Caco-2 (cell line): ENCODE measurements at regions not wholly inside any gene's neighbourhood (a gene's known extent, or its start where the extent isn't known, plus 50 kb on each side); places are given as distances from the start of the nearest gene placed in this dataset.

Experiments
- BruUV-seq: library from RNA; stranded (reverse); fragments of 400-500 nt; replicated peaks from 2 replicates; lab custom pipeline; 2021; lab: Mats Ljungman, UMichigan
- CTCF ChIA-PET: fragments of 300-600 bp; sonication (Branson Sonifier 250); formaldehyde crosslinking; loops from one replicate; lab custom pipeline; 2022; ENCODE audit warnings: antibody characterized with exemption; lab: Charles Lee
- POLR2A ChIA-PET: fragments of 300-600 bp; sonication (Branson Sonifier 250); formaldehyde crosslinking; loops from one replicate; lab custom pipeline; 2022; ENCODE audit warnings: antibody characterized with exemption; lab: Charles Lee
- DNase-seq, 2 experiments: peaks; one replicate each; pipeline versions ENCODE4 v3.0.0 to v3.0.0-alpha.2; 2020 to 2022
- H3K27me3 ChIP-seq: replicated peaks from 2 replicates; pipeline ENCODE4 v1.6.0; 2011; ENCODE audit warnings: low read length; ENCODE audit not compliant: control insufficient read depth, insufficient read depth
- H3K36me3 ChIP-seq: 2 replicates; pipeline ENCODE4 v1.5.1; 2011; ENCODE audit warnings: low read length; ENCODE audit not compliant: control insufficient read depth, insufficient read depth
- H3K4me1 ChIP-seq: fragments of 250-450 bp; sonication (Bioruptor Pico); 2 replicates; pipeline ENCODE4 v1.5.1; 2020; ENCODE audit warnings: mild to moderate bottlenecking
- H3K4me3 ChIP-seq: 2 replicates; pipeline ENCODE4 v1.5.1; 2011; ENCODE audit warnings: low read depth, mild to moderate bottlenecking, control low read depth, low read length
- H3K9me3 ChIP-seq: fragments of 250-450 bp; sonication (Bioruptor Pico); 2 replicates; pipeline ENCODE4 v1.5.1; 2020; ENCODE audit warnings: mild to moderate bottlenecking, moderate library complexity
- H3K27ac Mint-ChIP-seq: one replicate; pipeline ENCODE4 v1.8.0; 2022; ENCODE audit warnings: mixed read lengths; ENCODE audit not compliant: unreplicated experiment
- H3K27me3 Mint-ChIP-seq: one replicate; pipeline ENCODE4 v1.8.0; 2022; ENCODE audit warnings: mixed read lengths; ENCODE audit not compliant: insufficient read depth, unreplicated experiment
- H3K36me3 Mint-ChIP-seq: one replicate; pipeline ENCODE4 v1.8.0; 2022; ENCODE audit warnings: mild to moderate bottlenecking, mixed read lengths; ENCODE audit not compliant: insufficient read depth, unreplicated experiment
- H3K4me1 Mint-ChIP-seq: one replicate; pipeline ENCODE4 v1.8.0; 2022; ENCODE audit warnings: low read depth, mixed read lengths; ENCODE audit not compliant: unreplicated experiment
- H3K4me3 Mint-ChIP-seq: one replicate; pipeline ENCODE4 v1.8.0; 2022; ENCODE audit warnings: mild to moderate bottlenecking, moderate library complexity, mixed read lengths; ENCODE audit not compliant: unreplicated experiment
- H3K9me3 Mint-ChIP-seq: one replicate; pipeline ENCODE4 v1.8.0; 2022; ENCODE audit warnings: mixed read lengths; ENCODE audit not compliant: unreplicated experiment
- CTCF ChIP-seq, 2 experiments: fragments of 200-600 bp in 1 of 2; IDR thresholded peaks; 1 replicate in 1 of 2; 2 replicates in 1 of 2; pipeline versions ENCODE4 v1.5.1 to v1.8.0; 2011 to 2022; ENCODE audit warnings: antibody characterized with exemption in 1 of 2, control low read depth in 1 of 2, inconsistent platforms in 1 of 2, low read depth in 1 of 2, low read length in 1 of 2, mild to moderate bottlenecking in 1 of 2, moderate library complexity in 1 of 2; ENCODE audit not compliant: insufficient read depth in 1 of 2, severe bottlenecking in 1 of 2, unreplicated experiment in 1 of 2
- intact Hi-C: fragments of 100-400 bp; cut with micrococcal nuclease; formaldehyde crosslinking; loops from one replicate; pipeline ENCODE4 v1.10.0; 2022; ENCODE audit not compliant: unreplicated experiment

DNA sequence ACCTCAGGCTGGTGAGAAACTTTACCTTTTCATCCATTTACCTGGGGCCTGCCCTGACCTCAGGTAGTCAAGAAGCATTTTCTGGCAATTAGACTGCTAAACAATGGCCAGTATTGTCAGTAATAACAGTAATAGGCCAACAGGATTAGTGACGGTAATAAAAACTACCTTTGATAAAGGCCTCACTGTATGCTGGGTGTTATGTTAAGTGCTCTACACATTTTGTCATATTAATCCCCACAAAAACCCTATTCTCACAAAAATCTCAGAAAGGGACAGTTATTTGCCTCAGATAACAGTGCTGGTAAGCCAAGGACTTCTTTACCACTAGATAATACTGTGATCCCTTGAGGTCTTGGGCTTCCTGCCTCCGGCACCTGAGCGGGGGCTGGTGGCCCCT lies 191.4 kb downstream of the FOXD2 start:
- intact Hi-C loops: no loop called here
- Histone ChIP-seq H3K4me1 (no peaks in the 10 kb centered on the region), H3K4me3 (no peak overlapping the region), H3K9me3 (no peaks in the 10 kb centered on the region), H3K36me3 (no peaks in the 10 kb centered on the region), H3K27me3 (no peaks in the 10 kb centered on the region)
- no peak for DNase-seq
- H3K4me3 Mint-ChIP-seq: no peak overlapping the region
- ChIA-PET POLR2A (no interaction called here), CTCF (interaction anchor here (1.0 kb wide), 1 partner anchor 192 kb away, joined by 5 read pairs; the partner anchor contains the start of gene FOXD2)
- H3K27ac Mint-ChIP-seq: no peak overlapping the region
- no peaks in the 10 kb centered on the region for H3K36me3 Mint-ChIP-seq
- peaks cover 7% of the 10 kb centered on the region for H3K4me1 Mint-ChIP-seq
- H3K27me3 Mint-ChIP-seq: peaks cover 3% of the 10 kb centered on the region
- BruUV-seq: no TSS peak
- no peak for TF ChIP-seq CTCF (IDR thresholded peaks at IDR 0.05; ENCODE audit: insufficient read depth in 1 of 2, low read depth in 1 of 2, low read length in 1 of 2, severe bottlenecking in 1 of 2, unreplicated experiment in 1 of 2)
- no peaks in the 10 kb centered on the region for H3K9me3 Mint-ChIP-seq

GRCh38 chr1:47630346-47630745 lies 192.5 kb downstream of the FOXD2 start:
- TF ChIP-seq CTCF (IDR thresholded peaks at IDR 0.05; ENCODE audit: insufficient read depth in 1 of 2, low read depth in 1 of 2, low read length in 1 of 2, severe bottlenecking in 1 of 2, unreplicated experiment in 1 of 2): no peak
- no peaks in the 10 kb centered on the region for H3K27me3 ChIP-seq
- no peaks in the 10 kb centered on the region for H3K9me3 ChIP-seq
- BruUV-seq: no TSS peak
- no peak for DNase-seq
- Mint-ChIP-seq H3K27ac (no peak overlapping the region), H3K4me1 (peaks cover 7% of the 10 kb centered on the region), H3K9me3 (no peaks in the 10 kb centered on the region), H3K27me3 (peaks cover 3% of the 10 kb centered on the region), H3K4me3 (no peak overlapping the region), H3K36me3 (no peaks in the 10 kb centered on the region)
- no peak overlapping the region for H3K4me3 ChIP-seq
- intact Hi-C loops: no loop called here
- no peaks in the 10 kb centered on the region for H3K36me3 ChIP-seq
- ChIA-PET POLR2A (no interaction called here), CTCF (no interaction called here)
- H3K4me1 ChIP-seq: no peaks in the 10 kb centered on the region

DNA sequence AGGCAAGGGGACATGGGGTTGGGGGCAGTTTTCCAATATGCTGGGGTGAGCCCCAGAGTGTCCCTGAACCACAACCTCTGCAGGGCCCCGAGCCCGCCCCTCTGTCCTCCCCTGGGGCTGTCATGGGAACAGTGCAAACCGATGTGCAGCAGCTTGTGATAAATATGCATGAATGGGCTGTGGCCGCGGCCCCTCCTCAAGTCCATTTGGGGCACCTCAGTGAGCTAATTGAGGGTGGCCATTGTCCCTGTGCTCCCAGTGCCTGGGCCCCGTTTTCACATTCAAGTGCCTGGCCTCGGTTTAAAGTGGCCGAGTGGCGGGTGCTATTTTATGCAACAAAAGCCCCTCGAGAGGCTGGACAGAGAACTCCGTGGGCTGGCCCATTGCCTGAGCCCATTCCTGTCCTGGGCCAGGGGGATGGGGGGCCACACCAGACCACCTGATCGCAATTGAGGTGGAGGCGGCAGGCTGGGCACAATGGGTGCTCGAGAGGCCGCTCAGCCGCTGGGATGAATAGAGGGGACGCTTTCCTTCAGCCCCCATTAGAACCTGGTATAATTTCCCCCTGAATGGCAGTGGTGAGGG lies 193.7 kb downstream of the FOXD2 start:
- ChIA-PET POLR2A (no interaction called here), CTCF (no interaction called here)
- no peak overlapping the region for H3K4me3 ChIP-seq
- Mint-ChIP-seq H3K4me3 (no peak overlapping the region), H3K9me3 (no peaks in the 10 kb centered on the region), H3K27ac (no peak overlapping the region), H3K4me1 (peaks cover 7% of the 10 kb centered on the region), H3K36me3 (no peaks in the 10 kb centered on the region), H3K27me3 (peaks cover 9% of the 10 kb centered on the region)
- no peaks in the 10 kb centered on the region for H3K27me3 ChIP-seq
- intact Hi-C loops: no loop called here
- DNase-seq: no peak
- no peak for TF ChIP-seq CTCF (IDR thresholded peaks at IDR 0.05; ENCODE audit: insufficient read depth in 1 of 2, low read depth in 1 of 2, low read length in 1 of 2, severe bottlenecking in 1 of 2, unreplicated experiment in 1 of 2)
- H3K9me3 ChIP-seq: no peaks in the 10 kb centered on the region
- BruUV-seq: no TSS peak
- H3K36me3 ChIP-seq: no peaks in the 10 kb centered on the region
- no peaks in the 10 kb centered on the region for H3K4me1 ChIP-seq
